ENCODE measurements at regions not wholly inside any gene's neighbourhood (a gene's known extent, or its start where the extent isn't known, plus 50 kb on each side); places are given as distances from the start of the nearest gene placed in this dataset.

DNA sequence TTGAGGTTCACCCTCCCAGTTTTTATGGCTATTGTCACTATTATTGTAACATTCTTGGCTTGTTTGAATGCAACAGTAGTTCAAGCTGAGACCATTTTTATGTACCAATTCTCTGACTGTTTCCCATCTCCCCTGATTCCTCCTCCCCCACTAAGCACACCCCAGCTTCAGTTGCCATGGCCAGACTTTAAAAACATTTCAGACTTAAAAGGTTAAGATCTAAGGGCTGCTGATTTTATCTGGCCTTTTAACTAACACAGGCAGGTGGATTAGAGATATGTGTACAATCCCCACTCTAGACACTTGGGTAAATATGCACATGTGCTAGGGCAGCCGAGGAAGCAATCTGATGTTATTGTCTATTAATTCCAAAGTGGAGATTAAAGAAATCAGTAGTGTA lies 386.3 kb upstream of the NR2F2 start:
- Histone ChIP-seq H3K9ac (ENCODE audit: low read depth in 1 of 2, low read length in 2 of 2) (no peak overlapping the region), H3K9me3 (ENCODE audit: control insufficient read depth in 1 of 2, low read length in 2 of 2) (no peaks in the 10 kb centered on the region), H3K27ac (ENCODE audit: low read depth, low read length) (no peak overlapping the region), H3K27me3 (ENCODE audit: control insufficient read depth in 1 of 2, insufficient read depth in 2 of 2, low read length in 2 of 2) (no peaks in the 10 kb centered on the region), H3K4me1 (ENCODE audit: control insufficient read depth in 1 of 2, insufficient read depth in 2 of 2, low read length in 2 of 2) (no peaks in the 10 kb centered on the region), H3K4me3 (ENCODE audit: low read depth in 1 of 2, low read length in 2 of 2) (no peak overlapping the region), H3K36me3 (ENCODE audit: control insufficient read depth in 1 of 2, insufficient read depth in 2 of 2, low read length in 2 of 2) (no peaks in the 10 kb centered on the region)

DNA sequence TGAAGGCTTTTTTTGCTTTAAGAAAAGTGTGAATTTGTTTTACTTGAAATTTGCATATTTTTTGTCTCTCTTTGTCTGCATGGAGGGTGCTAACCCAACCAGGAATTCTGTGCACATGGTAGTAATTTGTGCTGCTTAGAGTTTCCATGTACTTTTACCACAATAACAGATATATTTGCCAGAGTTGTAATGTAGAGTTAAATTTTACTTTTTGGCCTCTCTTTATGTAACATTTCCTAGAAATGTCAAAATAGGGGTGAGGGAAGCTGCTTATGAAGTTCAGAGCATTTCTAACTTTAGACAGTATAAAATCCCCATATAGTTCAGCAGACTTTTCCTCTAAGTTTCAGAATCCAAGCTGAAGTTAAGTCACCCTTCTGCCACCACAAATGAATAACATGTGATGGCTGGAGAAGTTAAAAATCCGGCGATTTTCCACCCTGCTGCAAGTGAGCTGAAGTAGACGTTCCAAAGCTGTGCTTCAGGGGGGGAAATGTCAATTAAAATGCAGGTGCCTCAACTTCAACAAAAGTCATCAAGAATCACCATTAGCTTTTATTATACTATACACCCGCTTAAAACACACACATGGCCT lies 385.7 kb upstream of the NR2F2 start:
- Histone ChIP-seq H3K9ac (ENCODE audit: low read depth in 1 of 2, low read length in 2 of 2) (no peak overlapping the region), H3K4me1 (ENCODE audit: control insufficient read depth in 1 of 2, insufficient read depth in 2 of 2, low read length in 2 of 2) (no peaks in the 10 kb centered on the region), H3K27ac (ENCODE audit: low read depth, low read length) (no peak overlapping the region), H3K9me3 (ENCODE audit: control insufficient read depth in 1 of 2, low read length in 2 of 2) (no peaks in the 10 kb centered on the region), H3K27me3 (ENCODE audit: control insufficient read depth in 1 of 2, insufficient read depth in 2 of 2, low read length in 2 of 2) (no peaks in the 10 kb centered on the region), H3K4me3 (ENCODE audit: low read depth in 1 of 2, low read length in 2 of 2) (no peak overlapping the region), H3K36me3 (ENCODE audit: control insufficient read depth in 1 of 2, insufficient read depth in 2 of 2, low read length in 2 of 2) (no peaks in the 10 kb centered on the region)

DNA sequence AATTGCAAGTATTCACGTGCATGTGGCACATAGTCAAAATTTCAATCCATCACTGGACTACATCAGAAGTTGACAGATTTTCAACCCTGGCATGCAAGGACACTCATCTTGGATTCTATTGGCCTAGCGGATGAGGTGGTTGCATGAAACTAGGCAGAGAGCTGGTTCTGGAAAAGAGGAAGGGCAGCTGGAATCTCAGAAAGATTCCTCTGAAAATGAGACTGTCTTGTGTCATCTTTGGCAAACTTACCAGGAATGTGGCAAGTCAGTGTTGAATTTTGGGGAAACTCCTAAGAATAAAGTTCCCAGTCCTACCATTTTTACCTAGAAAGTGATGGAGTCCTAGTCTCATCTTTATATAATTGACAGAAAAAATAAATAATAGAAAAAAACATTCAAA lies 384.3 kb upstream of the NR2F2 start:
- H3K4me3 ChIP-seq (ENCODE audit: low read depth in 1 of 2, low read length in 2 of 2), result no peak overlapping the region
- no peaks in the 10 kb centered on the region for H3K36me3 ChIP-seq (ENCODE audit: control insufficient read depth in 1 of 2, insufficient read depth in 2 of 2, low read length in 2 of 2)
- H3K9me3 ChIP-seq (ENCODE audit: control insufficient read depth in 1 of 2, low read length in 2 of 2), result no peaks in the 10 kb centered on the region
- no peaks in the 10 kb centered on the region for H3K4me1 ChIP-seq (ENCODE audit: control insufficient read depth in 1 of 2, insufficient read depth in 2 of 2, low read length in 2 of 2)
- H3K27ac ChIP-seq (ENCODE audit: low read depth, low read length), result no peak overlapping the region
- H3K27me3 ChIP-seq (ENCODE audit: control insufficient read depth in 1 of 2, insufficient read depth in 2 of 2, low read length in 2 of 2), result no peaks in the 10 kb centered on the region
- no peak overlapping the region for H3K9ac ChIP-seq (ENCODE audit: low read depth in 1 of 2, low read length in 2 of 2)

GRCh38 chr15:95946926-95947325 lies 383.6 kb upstream of the NR2F2 start:
- no peak overlapping the region for H3K9ac ChIP-seq (ENCODE audit: low read depth in 1 of 2, low read length in 2 of 2)
- H3K36me3 ChIP-seq (ENCODE audit: control insufficient read depth in 1 of 2, insufficient read depth in 2 of 2, low read length in 2 of 2), result no peaks in the 10 kb centered on the region
- H3K27me3 ChIP-seq (ENCODE audit: control insufficient read depth in 1 of 2, insufficient read depth in 2 of 2, low read length in 2 of 2), result no peaks in the 10 kb centered on the region
- H3K27ac ChIP-seq (ENCODE audit: low read depth, low read length), result no peak overlapping the region
- no peaks in the 10 kb centered on the region for H3K9me3 ChIP-seq (ENCODE audit: control insufficient read depth in 1 of 2, low read length in 2 of 2)
- H3K4me1 ChIP-seq (ENCODE audit: control insufficient read depth in 1 of 2, insufficient read depth in 2 of 2, low read length in 2 of 2), result no peaks in the 10 kb centered on the region
- no peak overlapping the region for H3K4me3 ChIP-seq (ENCODE audit: low read depth in 1 of 2, low read length in 2 of 2)

DNA sequence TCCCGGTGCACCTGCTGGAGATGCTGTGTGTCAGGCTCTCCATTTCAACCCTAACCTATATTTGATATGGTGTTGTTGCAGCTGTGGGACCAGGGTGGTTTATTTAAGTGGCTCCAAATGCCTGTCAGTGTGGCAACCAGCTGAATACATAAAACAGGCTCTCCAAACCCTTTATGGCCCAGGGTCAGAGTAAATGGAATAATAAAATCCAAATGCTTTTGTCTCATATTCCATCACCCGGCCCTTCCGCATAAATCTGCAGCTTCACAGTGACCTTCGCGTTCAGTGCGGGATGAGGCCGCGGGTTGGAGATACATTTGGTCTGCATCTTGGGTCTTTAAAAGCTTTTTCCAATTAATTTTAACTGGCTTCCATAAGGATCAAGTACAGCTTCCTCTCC lies 382.1 kb upstream of the NR2F2 start:
- Histone ChIP-seq H3K27me3 (ENCODE audit: control insufficient read depth in 1 of 2, insufficient read depth in 2 of 2, low read length in 2 of 2) (no peaks in the 10 kb centered on the region), H3K4me3 (ENCODE audit: low read depth in 1 of 2, low read length in 2 of 2) (no peak overlapping the region), H3K9me3 (ENCODE audit: control insufficient read depth in 1 of 2, low read length in 2 of 2) (no peaks in the 10 kb centered on the region), H3K4me1 (ENCODE audit: control insufficient read depth in 1 of 2, insufficient read depth in 2 of 2, low read length in 2 of 2) (no peaks in the 10 kb centered on the region), H3K27ac (ENCODE audit: low read depth, low read length) (no peak overlapping the region), H3K9ac (ENCODE audit: low read depth in 1 of 2, low read length in 2 of 2) (no peak overlapping the region), H3K36me3 (ENCODE audit: control insufficient read depth in 1 of 2, insufficient read depth in 2 of 2, low read length in 2 of 2) (no peaks in the 10 kb centered on the region)

DNA sequence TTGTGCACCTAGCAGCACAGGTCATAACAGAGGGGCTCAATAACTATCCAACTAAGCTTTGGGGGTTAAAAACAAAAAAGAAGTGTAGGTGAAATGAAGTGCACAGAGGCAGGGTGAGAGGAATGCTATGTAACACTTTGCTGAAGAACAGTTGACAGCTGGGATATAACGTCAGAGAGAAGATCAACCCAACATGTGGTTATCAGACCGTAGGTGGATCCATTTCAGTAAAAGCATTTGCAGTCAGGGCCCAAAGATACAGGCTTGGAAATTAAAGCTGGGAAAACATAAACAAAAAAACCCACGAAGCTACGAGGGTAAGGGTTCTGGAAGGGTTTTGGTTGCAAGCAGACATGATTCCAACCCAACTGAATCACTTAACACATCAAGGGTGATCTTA lies 377.5 kb upstream of the NR2F2 start:
- H3K27me3 ChIP-seq (ENCODE audit: control insufficient read depth in 1 of 2, insufficient read depth in 2 of 2, low read length in 2 of 2), result no peaks in the 10 kb centered on the region
- H3K9me3 ChIP-seq (ENCODE audit: control insufficient read depth in 1 of 2, low read length in 2 of 2), result peaks cover 0 to 2% of the 10 kb centered on the region in 2 donors
- H3K27ac ChIP-seq (ENCODE audit: low read depth, low read length), result no peak overlapping the region
- no peak overlapping the region for H3K4me3 ChIP-seq (ENCODE audit: low read depth in 1 of 2, low read length in 2 of 2)
- H3K4me1 ChIP-seq (ENCODE audit: control insufficient read depth in 1 of 2, insufficient read depth in 2 of 2, low read length in 2 of 2), result no peaks in the 10 kb centered on the region
- no peaks in the 10 kb centered on the region for H3K36me3 ChIP-seq (ENCODE audit: control insufficient read depth in 1 of 2, insufficient read depth in 2 of 2, low read length in 2 of 2)
- H3K9ac ChIP-seq (ENCODE audit: low read depth in 1 of 2, low read length in 2 of 2), result no peak overlapping the region

GRCh38 chr15:95957861-95958260 lies 372.6 kb upstream of the NR2F2 start:
- H3K27me3 ChIP-seq (ENCODE audit: control insufficient read depth in 1 of 2, insufficient read depth in 2 of 2, low read length in 2 of 2), result no peaks in the 10 kb centered on the region
- no peak overlapping the region for H3K27ac ChIP-seq (ENCODE audit: low read depth, low read length)
- no peaks in the 10 kb centered on the region for H3K4me1 ChIP-seq (ENCODE audit: control insufficient read depth in 1 of 2, insufficient read depth in 2 of 2, low read length in 2 of 2)
- peaks cover 2 to 4% of the 10 kb centered on the region in 2 donors for H3K9me3 ChIP-seq (ENCODE audit: control insufficient read depth in 1 of 2, low read length in 2 of 2)
- H3K4me3 ChIP-seq (ENCODE audit: low read depth in 1 of 2, low read length in 2 of 2), result no peak overlapping the region
- H3K36me3 ChIP-seq (ENCODE audit: control insufficient read depth in 1 of 2, insufficient read depth in 2 of 2, low read length in 2 of 2), result no peaks in the 10 kb centered on the region
- H3K9ac ChIP-seq (ENCODE audit: low read depth in 1 of 2, low read length in 2 of 2), result no peak overlapping the region

- no peaks in the 10 kb centered on the region for H3K27me3 ChIP-seq (ENCODE audit: control insufficient read depth in 1 of 2, insufficient read depth in 2 of 2, low read length in 2 of 2)
- peaks cover 2 to 5% of the 10 kb centered on the region in 2 donors for H3K9me3 ChIP-seq (ENCODE audit: control insufficient read depth in 1 of 2, low read length in 2 of 2)
- H3K36me3 ChIP-seq (ENCODE audit: control insufficient read depth in 1 of 2, insufficient read depth in 2 of 2, low read length in 2 of 2), result no peaks in the 10 kb centered on the region
- H3K4me1 ChIP-seq (ENCODE audit: control insufficient read depth in 1 of 2, insufficient read depth in 2 of 2, low read length in 2 of 2), result no peaks in the 10 kb centered on the region
- H3K27ac ChIP-seq (ENCODE audit: low read depth, low read length), result no peak overlapping the region
- H3K4me3 ChIP-seq (ENCODE audit: low read depth in 1 of 2, low read length in 2 of 2), result no peak overlapping the region
- no peak overlapping the region for H3K9ac ChIP-seq (ENCODE audit: low read depth in 1 of 2, low read length in 2 of 2)
Observed at GRCh38 chr15:95958382-95958781, 372.1 kb upstream of the NR2F2 start.

GRCh38 chr15:95968856-95969255 lies 361.6 kb upstream of the NR2F2 start:
- Histone ChIP-seq H3K4me3 (ENCODE audit: low read depth in 1 of 2, low read length in 2 of 2) (no peak overlapping the region), H3K9me3 (ENCODE audit: control insufficient read depth in 1 of 2, low read length in 2 of 2) (no peaks in the 10 kb centered on the region), H3K27ac (ENCODE audit: low read depth, low read length) (no peak overlapping the region), H3K4me1 (ENCODE audit: control insufficient read depth in 1 of 2, insufficient read depth in 2 of 2, low read length in 2 of 2) (no peaks in the 10 kb centered on the region), H3K36me3 (ENCODE audit: control insufficient read depth in 1 of 2, insufficient read depth in 2 of 2, low read length in 2 of 2) (no peaks in the 10 kb centered on the region), H3K9ac (ENCODE audit: low read depth in 1 of 2, low read length in 2 of 2) (no peak overlapping the region), H3K27me3 (ENCODE audit: control insufficient read depth in 1 of 2, insufficient read depth in 2 of 2, low read length in 2 of 2) (no peaks in the 10 kb centered on the region)

- no peak overlapping the region for H3K9ac ChIP-seq (ENCODE audit: low read depth in 1 of 2, low read length in 2 of 2)
- H3K36me3 ChIP-seq (ENCODE audit: control insufficient read depth in 1 of 2, insufficient read depth in 2 of 2, low read length in 2 of 2), result no peaks in the 10 kb centered on the region
- no peaks in the 10 kb centered on the region for H3K27me3 ChIP-seq (ENCODE audit: control insufficient read depth in 1 of 2, insufficient read depth in 2 of 2, low read length in 2 of 2)
- no peak overlapping the region for H3K27ac ChIP-seq (ENCODE audit: low read depth, low read length)
- no peak overlapping the region for H3K4me3 ChIP-seq (ENCODE audit: low read depth in 1 of 2, low read length in 2 of 2)
- H3K9me3 ChIP-seq (ENCODE audit: control insufficient read depth in 1 of 2, low read length in 2 of 2), result no peaks in the 10 kb centered on the region
- H3K4me1 ChIP-seq (ENCODE audit: control insufficient read depth in 1 of 2, insufficient read depth in 2 of 2, low read length in 2 of 2), result no peaks in the 10 kb centered on the region
Observed at GRCh38 chr15:95970326-95970725, 360.2 kb upstream of the NR2F2 start.

- H3K9ac ChIP-seq (ENCODE audit: low read depth in 1 of 2, low read length in 2 of 2), result no peak overlapping the region
- no peaks in the 10 kb centered on the region for H3K4me1 ChIP-seq (ENCODE audit: control insufficient read depth in 1 of 2, insufficient read depth in 2 of 2, low read length in 2 of 2)
- H3K9me3 ChIP-seq (ENCODE audit: control insufficient read depth in 1 of 2, low read length in 2 of 2), result no peaks in the 10 kb centered on the region
- H3K4me3 ChIP-seq (ENCODE audit: low read depth in 1 of 2, low read length in 2 of 2), result no peak overlapping the region
- no peaks in the 10 kb centered on the region for H3K36me3 ChIP-seq (ENCODE audit: control insufficient read depth in 1 of 2, insufficient read depth in 2 of 2, low read length in 2 of 2)
- H3K27ac ChIP-seq (ENCODE audit: low read depth, low read length), result no peak overlapping the region
- no peaks in the 10 kb centered on the region for H3K27me3 ChIP-seq (ENCODE audit: control insufficient read depth in 1 of 2, insufficient read depth in 2 of 2, low read length in 2 of 2)
Observed at GRCh38 chr15:95972041-95972553, 358.4 kb upstream of the NR2F2 start.

Data from duodenal mucosa (tissue), 2 donors.